Ectodermal cell (in vitro differentiated cells): ENCODE measurements at regions not wholly inside any gene's neighbourhood (a gene's known extent, or its start where the extent isn't known, plus 50 kb on each side); places are given as distances from the start of the nearest gene placed in this dataset.

Experiments
- H3K27ac ChIP-seq: 2 replicates; pipeline ENCODE4 v1.7.0; 2013; ENCODE audit warnings: mild to moderate bottlenecking, low read depth, low read length; ENCODE audit not compliant: insufficient read depth, poor library complexity, severe bottlenecking
- H3K27me3 ChIP-seq: 2 replicates; pipeline ENCODE4 v1.7.0; 2013; ENCODE audit warnings: mild to moderate bottlenecking, low read length; ENCODE audit not compliant: insufficient read depth, control insufficient read depth, poor library complexity, severe bottlenecking
- H3K36me3 ChIP-seq: one replicate; pipeline ENCODE4 v1.7.0; 2013; ENCODE audit warnings: low read length; ENCODE audit not compliant: control insufficient read depth, insufficient read depth
- H3K4me1 ChIP-seq: one replicate; pipeline ENCODE4 v1.7.0; 2013; ENCODE audit warnings: low read length; ENCODE audit not compliant: control insufficient read depth, insufficient read depth
- H3K4me3 ChIP-seq: 2 replicates; pipeline ENCODE4 v1.7.0; 2013; ENCODE audit warnings: low read depth, low read length, control low read depth; ENCODE audit not compliant: insufficient read depth
- H3K9me3 ChIP-seq: 2 replicates; pipeline ENCODE4 v1.7.0; 2013; ENCODE audit warnings: mild to moderate bottlenecking, low read length, moderate library complexity; ENCODE audit not compliant: control insufficient read depth
- WGBS, 2 experiments: methylation state at CpG; one replicate each; pipeline ENCODE4 v1.1.7; 2013; ENCODE audit warnings: missing lambda C conversion rate in 2 of 2; 5-methylcytosine and 5-hydroxymethylcytosine counted together

- no peaks in the 10 kb centered on the region for H3K9me3 ChIP-seq
Observed at GRCh38 chr14:101049942-101050341, 146.4 kb upstream of the RTL1 start.

GRCh38 chr14:101050901-101051490 lies 147.5 kb upstream of the RTL1 start:
- H3K36me3 ChIP-seq = no peaks in the 10 kb centered on the region
- H3K27me3 ChIP-seq = no peaks in the 10 kb centered on the region
- no peaks in the 10 kb centered on the region for H3K4me1 ChIP-seq
- WGBS, 2 experiments = 94 to 95% methylated on average over 17 of the region's 17 CpGs
- H3K27ac ChIP-seq = no peak overlapping the region
- no peak overlapping the region for H3K4me3 ChIP-seq
- H3K9me3 ChIP-seq = no peaks in the 10 kb centered on the region

More at GRCh38 chr14:101049942-101050341, 146.4 kb upstream of the RTL1 start:
- Histone ChIP-seq H3K4me3 (no peak overlapping the region), H3K36me3 (no peaks in the 10 kb centered on the region), H3K27ac (no peak overlapping the region), H3K4me1 (no peaks in the 10 kb centered on the region), H3K27me3 (no peaks in the 10 kb centered on the region)
- WGBS, 2 experiments = 90 to 99% methylated on average over 6 of the region's 6 CpGs

DNA sequence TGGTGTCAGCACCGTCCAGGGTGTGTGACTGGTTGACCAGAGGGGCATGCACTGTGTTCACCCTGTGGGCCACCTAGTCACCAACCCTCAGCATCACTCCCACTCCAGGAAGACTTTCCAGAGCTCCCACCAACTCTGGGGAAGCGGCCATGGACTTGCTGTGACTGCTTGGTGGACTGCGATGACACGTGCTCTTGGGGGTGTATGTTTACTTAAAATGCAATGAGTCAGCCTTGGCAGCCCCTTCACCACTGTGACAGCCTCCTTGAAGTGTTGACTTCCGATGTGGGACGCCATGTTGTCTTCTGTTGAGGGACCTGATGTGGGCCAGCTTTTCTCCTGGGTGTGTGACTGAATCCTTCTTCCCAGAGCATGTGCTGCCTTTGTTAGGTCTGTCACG lies 151.1 kb upstream of the RTL1 start:
- 92 to 93% methylated on average over 7 of the region's 7 CpGs for WGBS, 2 experiments
- Histone ChIP-seq H3K4me1 (no peaks in the 10 kb centered on the region), H3K27me3 (no peaks in the 10 kb centered on the region), H3K4me3 (no peak overlapping the region), H3K36me3 (no peaks in the 10 kb centered on the region), H3K27ac (no peak overlapping the region), H3K9me3 (peaks cover 2% of the 10 kb centered on the region)

- Histone ChIP-seq H3K9me3 (peaks cover 2% of the 10 kb centered on the region), H3K4me1 (no peaks in the 10 kb centered on the region), H3K27ac (no peak overlapping the region), H3K36me3 (no peaks in the 10 kb centered on the region), H3K4me3 (no peak overlapping the region), H3K27me3 (no peaks in the 10 kb centered on the region)
- 92% methylated on average over 15 of the region's 15 CpGs for WGBS, 2 experiments
Observed at GRCh38 chr14:101055106-101055662, 151.7 kb upstream of the RTL1 start.

GRCh38 chr14:101055776-101056374 lies 152.4 kb upstream of the RTL1 start:
- Histone ChIP-seq H3K4me3 (no peak overlapping the region), H3K36me3 (no peaks in the 10 kb centered on the region), H3K27ac (no peak overlapping the region), H3K4me1 (no peaks in the 10 kb centered on the region), H3K27me3 (no peaks in the 10 kb centered on the region), H3K9me3 (peaks cover 2% of the 10 kb centered on the region)
- WGBS, 2 experiments = 95 to 96% methylated on average over 12 of the region's 12 CpGs

- Histone ChIP-seq H3K36me3 (no peaks in the 10 kb centered on the region), H3K27me3 (no peaks in the 10 kb centered on the region)
- 94 to 97% methylated on average over 1 to 2 of the region's 2 CpGs for WGBS, 2 experiments
Observed at GRCh38 chr14:101056446-101056845, 152.9 kb upstream of the RTL1 start.

GRCh38 chr14:101057394-101057793 lies 153.9 kb upstream of the RTL1 start:
- WGBS, 2 experiments = 78 to 100% methylated on average over 3 of the region's 3 CpGs
- no peak overlapping the region for H3K4me3 ChIP-seq
- no peak overlapping the region for H3K27ac ChIP-seq
- H3K9me3 ChIP-seq = peaks cover 2% of the 10 kb centered on the region
- H3K4me1 ChIP-seq = no peaks in the 10 kb centered on the region
- H3K27me3 ChIP-seq = no peaks in the 10 kb centered on the region
- no peaks in the 10 kb centered on the region for H3K36me3 ChIP-seq

More at GRCh38 chr14:101056446-101056845, 152.9 kb upstream of the RTL1 start:
- peaks cover 2% of the 10 kb centered on the region for H3K9me3 ChIP-seq
- H3K4me3 ChIP-seq = no peak overlapping the region
- H3K4me1 ChIP-seq = no peaks in the 10 kb centered on the region
- H3K27ac ChIP-seq = no peak overlapping the region

- peaks cover 2% of the 10 kb centered on the region for H3K9me3 ChIP-seq
- H3K27ac ChIP-seq = no peak overlapping the region
- H3K27me3 ChIP-seq = no peaks in the 10 kb centered on the region
- H3K36me3 ChIP-seq = no peaks in the 10 kb centered on the region
- WGBS, 2 experiments = 90 to 92% methylated on average over 2 to 3 of the region's 3 CpGs
- no peak overlapping the region for H3K4me3 ChIP-seq
- no peaks in the 10 kb centered on the region for H3K4me1 ChIP-seq
Observed at GRCh38 chr14:101058571-101058970, 155.0 kb upstream of the RTL1 start.

GRCh38 chr14:101060171-101060601 lies 156.7 kb upstream of the RTL1 start:
- no peak overlapping the region for H3K4me3 ChIP-seq
- WGBS, 2 experiments = 95 to 96% methylated on average over 19 of the region's 19 CpGs
- no peaks in the 10 kb centered on the region for H3K4me1 ChIP-seq
- no peaks in the 10 kb centered on the region for H3K36me3 ChIP-seq
- H3K9me3 ChIP-seq = peaks cover 2% of the 10 kb centered on the region
- no peak overlapping the region for H3K27ac ChIP-seq
- H3K27me3 ChIP-seq = no peaks in the 10 kb centered on the region

DNA sequence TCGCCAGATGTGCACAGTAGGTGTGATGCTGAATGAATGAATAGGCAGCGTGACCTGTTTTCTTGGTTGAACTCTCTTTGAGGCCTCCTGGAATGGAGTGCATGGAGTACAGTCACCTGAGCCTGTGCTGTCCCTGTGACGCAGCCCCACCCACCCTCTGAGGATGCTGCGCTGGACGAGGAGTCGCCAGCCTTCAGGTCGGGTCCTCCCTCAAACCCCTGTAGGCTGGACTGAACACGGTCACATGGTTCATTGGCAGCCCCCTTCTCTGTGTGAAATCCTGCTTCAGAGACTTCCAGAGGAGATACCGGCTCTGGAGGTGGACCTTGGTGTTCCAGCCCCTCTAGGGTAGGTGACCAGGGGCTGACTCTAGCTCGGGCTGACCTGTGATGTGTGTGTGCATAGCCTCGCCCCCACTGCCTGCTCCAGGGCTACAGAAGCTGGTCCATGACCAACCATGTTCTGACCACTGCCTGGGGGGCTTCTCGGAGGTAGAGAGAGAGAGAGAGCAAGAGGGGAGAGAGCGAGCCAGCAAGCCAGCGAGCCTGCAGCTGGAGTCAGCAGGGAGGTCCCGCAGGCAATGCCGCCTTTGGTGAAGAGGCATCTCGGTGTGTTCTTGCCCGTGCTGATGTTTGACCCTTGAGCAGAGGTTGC lies 158.0 kb upstream of the RTL1 start:
- Histone ChIP-seq H3K36me3 (no peaks in the 10 kb centered on the region), H3K9me3 (peaks cover 2% of the 10 kb centered on the region), H3K4me1 (no peaks in the 10 kb centered on the region), H3K27me3 (no peaks in the 10 kb centered on the region), H3K27ac (no peak overlapping the region), H3K4me3 (no peak overlapping the region)
- WGBS, 2 experiments = 93 to 95% methylated on average over 18 of the region's 18 CpGs
